ENCODE measurements at regions not wholly inside any gene's neighbourhood (a gene's known extent, or its start where the extent isn't known, plus 50 kb on each side); places are given as distances from the start of the nearest gene placed in this dataset.

DNA sequence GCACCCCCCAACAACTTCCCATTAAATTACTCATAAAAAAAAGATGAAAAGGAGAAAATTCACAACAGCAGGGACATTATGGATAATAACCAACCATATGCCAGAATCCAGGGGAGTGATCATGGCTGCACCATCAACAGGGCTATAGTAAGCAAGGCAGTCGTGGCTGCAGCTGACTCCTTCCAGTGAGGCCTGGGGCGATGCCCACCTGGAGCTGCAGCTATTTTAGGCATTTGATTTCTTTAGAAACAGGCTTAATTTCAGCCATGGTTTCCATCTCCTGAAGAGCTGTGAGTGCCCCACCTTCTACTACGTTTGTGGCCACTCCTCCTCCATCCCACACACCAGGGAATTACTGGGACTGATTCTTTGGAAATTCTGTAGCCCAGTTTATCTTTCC, 84.0 kb downstream of the MINAR1 start:
- Histone ChIP-seq H3K9me3 (replicated peaks; ENCODE audit: low read length) (no peaks in the 10 kb centered on the region), H3K9ac (ENCODE audit: low read depth, low read length) (no peak overlapping the region), H3K36me3 (ENCODE audit: insufficient read depth, low read length) (no peaks in the 10 kb centered on the region)

GRCh38 chr15:79516646-79517045, 84.5 kb downstream of the MINAR1 start:
- Histone ChIP-seq H3K27me3 (ENCODE audit: control insufficient read depth, insufficient read depth, low read length) (peaks cover 11% of the 10 kb centered on the region), H3K4me1 (ENCODE audit: control insufficient read depth, insufficient read depth, low read length) (no peaks in the 10 kb centered on the region), H3K4me2 (ENCODE audit: low read length) (no peak overlapping the region), H3K9ac (ENCODE audit: low read depth, low read length) (no peak overlapping the region), H3K4me3 (ENCODE audit: low read length) (no peak overlapping the region), H3K36me3 (ENCODE audit: insufficient read depth, low read length) (no peaks in the 10 kb centered on the region), H3K9me3 (replicated peaks; ENCODE audit: low read length) (no peaks in the 10 kb centered on the region)

More for the DNA sequence above, 84.0 kb downstream of the MINAR1 start:
- H3K4me2 ChIP-seq (ENCODE audit: low read length): no peak overlapping the region
- H3K27me3 ChIP-seq (ENCODE audit: control insufficient read depth, insufficient read depth, low read length): peaks cover 11% of the 10 kb centered on the region
- no peaks in the 10 kb centered on the region for H3K4me1 ChIP-seq (ENCODE audit: control insufficient read depth, insufficient read depth, low read length)
- H3K4me3 ChIP-seq (ENCODE audit: low read length): no peak overlapping the region

DNA sequence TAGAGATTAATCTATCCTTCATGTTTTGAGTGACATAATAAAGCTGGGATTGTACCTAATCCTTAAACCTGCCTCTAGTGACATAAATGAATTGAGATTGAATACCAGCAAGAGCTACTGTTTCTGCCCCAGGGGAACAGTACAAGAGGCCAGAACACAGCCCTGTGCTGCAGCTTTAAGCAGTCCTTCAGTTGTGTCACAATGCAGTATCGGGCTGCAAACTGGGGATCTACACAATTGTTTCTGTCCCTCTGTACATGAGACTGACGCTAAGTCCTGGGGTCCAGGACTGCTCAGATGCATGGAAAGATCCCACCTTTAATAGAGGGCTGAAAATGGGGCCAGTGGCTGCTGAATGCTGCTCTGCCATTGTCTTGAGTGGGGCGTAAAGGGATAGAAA, 87.5 kb downstream of the MINAR1 start:
- H3K36me3 ChIP-seq (ENCODE audit: insufficient read depth, low read length): no peaks in the 10 kb centered on the region
- H3K4me1 ChIP-seq (ENCODE audit: control insufficient read depth, insufficient read depth, low read length): no peaks in the 10 kb centered on the region
- H3K27me3 ChIP-seq (ENCODE audit: control insufficient read depth, insufficient read depth, low read length): peaks cover 11% of the 10 kb centered on the region
- H3K9ac ChIP-seq (ENCODE audit: low read depth, low read length): no peak overlapping the region
- no peaks in the 10 kb centered on the region for H3K9me3 ChIP-seq (replicated peaks; ENCODE audit: low read length)
- H3K4me3 ChIP-seq (ENCODE audit: low read length): no peak overlapping the region
- no peak overlapping the region for H3K4me2 ChIP-seq (ENCODE audit: low read length)

GRCh38 chr15:79520654-79521053, 88.5 kb downstream of the MINAR1 start:
- no peak overlapping the region for H3K4me2 ChIP-seq (ENCODE audit: low read length)
- no peak overlapping the region for H3K9ac ChIP-seq (ENCODE audit: low read depth, low read length)
- H3K27me3 ChIP-seq (ENCODE audit: control insufficient read depth, insufficient read depth, low read length): peaks cover 11% of the 10 kb centered on the region
- no peaks in the 10 kb centered on the region for H3K4me1 ChIP-seq (ENCODE audit: control insufficient read depth, insufficient read depth, low read length)
- H3K36me3 ChIP-seq (ENCODE audit: insufficient read depth, low read length): no peaks in the 10 kb centered on the region
- no peaks in the 10 kb centered on the region for H3K9me3 ChIP-seq (replicated peaks; ENCODE audit: low read length)
- no peak overlapping the region for H3K4me3 ChIP-seq (ENCODE audit: low read length)

DNA sequence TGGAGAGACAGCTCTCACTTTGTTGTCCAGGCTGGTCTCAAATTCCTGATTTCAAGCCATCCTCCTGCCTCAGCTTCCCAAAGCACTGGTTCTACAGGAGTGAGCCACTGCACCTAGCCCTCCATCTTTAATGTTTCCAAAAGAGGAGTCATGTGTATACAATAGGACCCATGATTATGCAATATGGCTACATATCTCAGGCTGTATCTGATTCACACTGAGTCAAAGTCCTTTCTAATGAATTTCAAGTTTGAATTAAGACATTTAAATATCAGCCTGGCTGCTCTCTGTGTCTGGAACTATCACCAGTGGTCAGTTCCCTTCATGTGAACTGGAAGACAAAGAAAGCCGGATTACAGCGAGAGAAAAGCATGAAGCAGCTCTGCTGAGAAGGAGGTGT, 90.5 kb downstream of the MINAR1 start:
- no peaks in the 10 kb centered on the region for H3K36me3 ChIP-seq (ENCODE audit: insufficient read depth, low read length)
- H3K4me3 ChIP-seq (ENCODE audit: low read length): no peak overlapping the region
- no peaks in the 10 kb centered on the region for H3K4me1 ChIP-seq (ENCODE audit: control insufficient read depth, insufficient read depth, low read length)
- no peaks in the 10 kb centered on the region for H3K9me3 ChIP-seq (replicated peaks; ENCODE audit: low read length)
- H3K4me2 ChIP-seq (ENCODE audit: low read length): no peak overlapping the region
- peaks cover 11% of the 10 kb centered on the region for H3K27me3 ChIP-seq (ENCODE audit: control insufficient read depth, insufficient read depth, low read length)
- H3K9ac ChIP-seq (ENCODE audit: low read depth, low read length): no peak overlapping the region

GRCh38 chr15:79523266-79523665, 91.1 kb downstream of the MINAR1 start:
- Histone ChIP-seq H3K4me3 (ENCODE audit: low read length) (no peak overlapping the region), H3K4me1 (ENCODE audit: control insufficient read depth, insufficient read depth, low read length) (no peaks in the 10 kb centered on the region), H3K4me2 (ENCODE audit: low read length) (no peak overlapping the region), H3K9me3 (replicated peaks; ENCODE audit: low read length) (no peaks in the 10 kb centered on the region), H3K9ac (ENCODE audit: low read depth, low read length) (no peak overlapping the region), H3K27me3 (ENCODE audit: control insufficient read depth, insufficient read depth, low read length) (peaks cover 9% of the 10 kb centered on the region), H3K36me3 (ENCODE audit: insufficient read depth, low read length) (no peaks in the 10 kb centered on the region)

GRCh38 chr15:79524531-79524930, 92.4 kb downstream of the MINAR1 start:
- no peaks in the 10 kb centered on the region for H3K27me3 ChIP-seq (ENCODE audit: control insufficient read depth, insufficient read depth, low read length)
- H3K4me1 ChIP-seq (ENCODE audit: control insufficient read depth, insufficient read depth, low read length): no peaks in the 10 kb centered on the region
- no peak overlapping the region for H3K9ac ChIP-seq (ENCODE audit: low read depth, low read length)
- no peaks in the 10 kb centered on the region for H3K36me3 ChIP-seq (ENCODE audit: insufficient read depth, low read length)
- H3K4me2 ChIP-seq (ENCODE audit: low read length): no peak overlapping the region
- no peak overlapping the region for H3K4me3 ChIP-seq (ENCODE audit: low read length)
- H3K9me3 ChIP-seq (replicated peaks; ENCODE audit: low read length): no peaks in the 10 kb centered on the region

- no peak overlapping the region for H3K4me3 ChIP-seq (ENCODE audit: low read length)
These were observed 94.2 kb downstream of the MINAR1 start for GRCh38 chr15:79526376-79526775.

DNA sequence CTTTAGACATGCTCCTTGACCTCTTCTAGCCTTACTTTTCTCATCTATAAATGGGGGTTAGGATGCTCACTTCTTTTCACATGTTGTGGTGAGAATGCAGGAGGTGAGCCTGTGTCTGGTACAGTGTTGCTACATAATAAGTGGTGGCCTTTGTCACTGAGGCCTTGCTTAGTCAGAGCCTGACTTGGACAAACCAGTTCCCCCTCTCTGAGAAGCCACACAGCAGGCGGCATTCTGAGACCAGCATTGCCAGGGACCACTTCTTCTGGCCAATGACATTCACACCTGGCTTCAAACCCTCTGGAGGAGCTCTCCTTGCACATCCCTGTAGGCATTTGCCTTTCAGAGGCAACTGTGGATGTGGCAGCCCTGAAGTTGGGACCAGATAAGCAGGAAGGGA, 95.7 kb downstream of the MINAR1 start:
- no peak overlapping the region for H3K9ac ChIP-seq (ENCODE audit: low read depth, low read length)
- no peaks in the 10 kb centered on the region for H3K9me3 ChIP-seq (replicated peaks; ENCODE audit: low read length)
- no peaks in the 10 kb centered on the region for H3K36me3 ChIP-seq (ENCODE audit: insufficient read depth, low read length)
- no peak overlapping the region for H3K4me3 ChIP-seq (ENCODE audit: low read length)
- no peak overlapping the region for H3K4me2 ChIP-seq (ENCODE audit: low read length)
- no peaks in the 10 kb centered on the region for H3K27me3 ChIP-seq (ENCODE audit: control insufficient read depth, insufficient read depth, low read length)
- H3K4me1 ChIP-seq (ENCODE audit: control insufficient read depth, insufficient read depth, low read length): no peaks in the 10 kb centered on the region

More at GRCh38 chr15:79526376-79526775, 94.2 kb downstream of the MINAR1 start:
- Histone ChIP-seq H3K4me2 (ENCODE audit: low read length) (no peak overlapping the region), H3K36me3 (ENCODE audit: insufficient read depth, low read length) (no peaks in the 10 kb centered on the region), H3K9ac (ENCODE audit: low read depth, low read length) (no peak overlapping the region), H3K9me3 (replicated peaks; ENCODE audit: low read length) (no peaks in the 10 kb centered on the region), H3K27me3 (ENCODE audit: control insufficient read depth, insufficient read depth, low read length) (no peaks in the 10 kb centered on the region), H3K4me1 (ENCODE audit: control insufficient read depth, insufficient read depth, low read length) (no peaks in the 10 kb centered on the region)

GRCh38 chr15:79529157-79529785, 97.1 kb downstream of the MINAR1 start:
- Histone ChIP-seq H3K9me3 (replicated peaks; ENCODE audit: low read length) (no peaks in the 10 kb centered on the region), H3K4me1 (ENCODE audit: control insufficient read depth, insufficient read depth, low read length) (no peaks in the 10 kb centered on the region), H3K27me3 (ENCODE audit: control insufficient read depth, insufficient read depth, low read length) (no peaks in the 10 kb centered on the region), H3K36me3 (ENCODE audit: insufficient read depth, low read length) (no peaks in the 10 kb centered on the region), H3K4me2 (ENCODE audit: low read length) (no peak overlapping the region), H3K4me3 (ENCODE audit: low read length) (no peak overlapping the region), H3K9ac (ENCODE audit: low read depth, low read length) (no peak overlapping the region)

GRCh38 chr15:79535536-79535935, 103.4 kb downstream of the MINAR1 start:
- Histone ChIP-seq H3K9ac (ENCODE audit: low read depth, low read length) (no peak overlapping the region), H3K27me3 (ENCODE audit: control insufficient read depth, insufficient read depth, low read length) (peaks cover 2% of the 10 kb centered on the region), H3K4me2 (ENCODE audit: low read length) (no peak overlapping the region), H3K36me3 (ENCODE audit: insufficient read depth, low read length) (no peaks in the 10 kb centered on the region), H3K4me1 (ENCODE audit: control insufficient read depth, insufficient read depth, low read length) (no peaks in the 10 kb centered on the region), H3K4me3 (ENCODE audit: low read length) (no peak overlapping the region), H3K9me3 (replicated peaks; ENCODE audit: low read length) (no peaks in the 10 kb centered on the region)

DNA sequence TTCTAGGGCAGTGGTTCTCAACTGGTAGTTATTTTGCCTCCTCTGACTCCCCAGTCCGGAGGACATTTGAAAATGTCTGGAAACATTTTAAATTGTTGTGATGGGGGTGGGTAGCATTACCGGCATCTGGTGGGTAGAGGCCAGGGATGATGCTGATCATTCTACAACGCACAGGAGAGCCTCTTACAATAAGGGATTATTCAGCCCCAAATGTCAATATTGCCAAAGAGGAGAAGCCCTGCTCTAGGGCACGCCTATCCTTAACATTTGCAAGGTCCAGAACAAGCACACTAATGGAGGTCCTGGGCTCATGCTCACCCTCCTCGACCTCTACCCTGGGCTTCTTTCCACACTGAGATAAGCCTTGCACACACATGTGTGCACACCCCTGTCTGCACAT, 106.4 kb downstream of the MINAR1 start:
- H3K9ac ChIP-seq (ENCODE audit: low read depth, low read length): no peak overlapping the region
- peaks cover 2% of the 10 kb centered on the region for H3K27me3 ChIP-seq (ENCODE audit: control insufficient read depth, insufficient read depth, low read length)

More for the DNA sequence above, 106.4 kb downstream of the MINAR1 start:
- H3K36me3 ChIP-seq (ENCODE audit: insufficient read depth, low read length): no peaks in the 10 kb centered on the region
- no peaks in the 10 kb centered on the region for H3K4me1 ChIP-seq (ENCODE audit: control insufficient read depth, insufficient read depth, low read length)
- no peak overlapping the region for H3K4me3 ChIP-seq (ENCODE audit: low read length)
- no peaks in the 10 kb centered on the region for H3K9me3 ChIP-seq (replicated peaks; ENCODE audit: low read length)
- H3K4me2 ChIP-seq (ENCODE audit: low read length): no peak overlapping the region

All from skeletal muscle satellite cell (primary cell).